HG03025 (cell line): ENCODE measurements at regions not wholly inside any gene's neighbourhood (a gene's known extent, or its start where the extent isn't known, plus 50 kb on each side); places are given as distances from the start of the nearest gene placed in this dataset.

Source experiments
- ATAC-seq: cut with Tn5 transposase; IDR thresholded peaks from one replicate; pipeline ENCODE4 v1.9.1; 2021; ENCODE audit warnings: mild to moderate bottlenecking, moderate library complexity; ENCODE audit not compliant: unreplicated experiment, low FRiP score

DNA sequence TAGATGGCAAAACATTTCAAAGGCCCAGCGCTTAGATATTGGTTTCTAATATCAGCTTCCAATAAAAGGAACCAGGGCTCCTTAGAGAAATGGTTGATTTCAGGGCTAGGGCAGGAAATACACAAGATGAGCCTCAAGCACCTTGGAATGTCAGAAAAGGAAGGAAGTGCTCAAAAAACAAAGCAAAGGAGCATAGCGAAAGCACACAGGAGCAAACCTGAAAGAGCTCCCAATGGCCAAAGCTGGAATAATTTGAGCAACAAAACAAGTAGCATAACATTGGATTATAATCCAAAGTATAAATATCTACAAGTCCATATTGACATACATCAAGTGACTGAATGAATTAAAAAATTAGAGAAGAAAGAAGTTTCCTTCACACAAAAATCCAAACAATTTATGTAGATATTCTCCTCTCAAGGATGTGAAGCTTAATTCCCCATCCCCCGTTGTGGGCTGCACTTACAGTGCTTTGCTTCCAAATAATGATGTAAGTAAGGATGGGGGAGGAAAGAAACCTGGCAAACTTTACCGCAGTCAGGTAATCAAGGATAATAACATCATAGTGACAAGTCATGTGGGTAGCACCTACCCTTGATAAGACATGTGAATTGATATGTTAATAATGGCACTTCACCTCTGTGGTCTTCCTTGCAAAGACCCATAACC lies 132.9 kb upstream of the DST start:
- ATAC-seq = no peak

DNA sequence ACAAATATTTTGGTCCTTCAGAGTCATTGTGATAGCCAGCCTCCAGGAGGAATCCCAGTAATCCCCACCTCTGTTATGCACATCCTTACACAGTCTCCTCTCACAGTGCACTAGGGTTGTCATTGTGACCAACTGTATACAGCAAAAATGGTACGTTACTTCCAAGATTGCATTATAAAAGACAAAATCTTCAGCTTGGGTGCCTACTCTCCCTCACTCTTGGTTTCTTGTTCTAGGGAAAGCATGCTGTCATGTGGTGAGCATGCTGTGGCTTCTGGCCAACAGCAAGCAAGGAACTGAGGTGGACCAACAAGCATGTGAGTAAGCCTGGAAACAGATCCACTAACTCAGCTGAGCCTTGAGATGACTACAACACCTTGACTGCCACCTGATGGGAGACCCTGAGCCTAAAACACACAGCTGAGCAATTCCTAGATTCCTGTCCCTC lies 130.1 kb upstream of the DST start:
- ATAC-seq = no peak

DNA sequence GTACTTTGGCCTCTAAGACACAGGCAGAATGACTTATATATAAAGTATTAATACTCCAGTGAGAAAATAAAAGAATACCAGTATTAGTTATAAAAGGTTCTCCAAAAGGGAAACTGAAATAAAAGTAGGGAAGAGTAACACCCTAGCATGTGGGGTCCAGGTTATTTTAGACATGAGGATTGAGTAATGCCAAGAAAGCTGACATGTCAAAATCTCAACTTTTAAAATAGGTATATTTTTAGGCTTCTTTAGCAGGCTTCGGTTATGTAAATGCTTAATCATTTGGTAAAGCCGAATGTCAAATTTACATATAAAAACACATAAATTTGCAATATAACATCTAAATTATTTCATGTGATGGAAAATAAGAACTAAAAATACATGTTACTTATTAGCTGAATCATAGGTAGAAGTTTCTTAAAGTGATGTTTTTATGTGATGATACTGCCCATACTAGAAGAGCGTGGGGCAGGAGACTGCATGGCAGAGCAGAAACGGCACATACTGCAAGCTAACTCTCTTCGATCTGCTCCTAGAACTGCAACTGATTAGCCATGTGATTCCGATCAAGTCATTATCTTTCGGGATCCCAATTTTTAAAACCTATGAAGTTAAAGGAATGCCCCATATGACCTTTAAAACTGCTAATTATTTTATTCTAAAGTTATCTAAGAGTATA lies 129.4 kb upstream of the DST start:
- ATAC-seq = no peak

DNA sequence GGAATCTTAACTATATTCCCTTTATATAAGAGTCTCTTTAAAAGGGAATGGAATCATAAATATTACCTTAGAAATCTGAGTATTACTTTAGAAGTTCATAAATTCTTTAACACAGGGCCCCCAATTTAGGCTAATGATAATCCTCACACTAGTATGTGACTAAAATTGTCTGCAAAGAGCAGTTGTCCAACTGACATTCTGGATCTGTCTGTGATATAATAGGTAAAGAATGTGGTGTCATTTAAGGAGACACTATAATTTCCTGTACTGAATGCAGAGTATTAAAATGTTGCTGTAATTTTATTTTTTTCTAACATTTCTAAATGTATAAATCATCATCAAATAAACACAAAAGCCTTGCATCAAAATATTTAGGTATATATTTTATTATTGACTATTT lies 128.5 kb upstream of the DST start:
- no peak for ATAC-seq

DNA sequence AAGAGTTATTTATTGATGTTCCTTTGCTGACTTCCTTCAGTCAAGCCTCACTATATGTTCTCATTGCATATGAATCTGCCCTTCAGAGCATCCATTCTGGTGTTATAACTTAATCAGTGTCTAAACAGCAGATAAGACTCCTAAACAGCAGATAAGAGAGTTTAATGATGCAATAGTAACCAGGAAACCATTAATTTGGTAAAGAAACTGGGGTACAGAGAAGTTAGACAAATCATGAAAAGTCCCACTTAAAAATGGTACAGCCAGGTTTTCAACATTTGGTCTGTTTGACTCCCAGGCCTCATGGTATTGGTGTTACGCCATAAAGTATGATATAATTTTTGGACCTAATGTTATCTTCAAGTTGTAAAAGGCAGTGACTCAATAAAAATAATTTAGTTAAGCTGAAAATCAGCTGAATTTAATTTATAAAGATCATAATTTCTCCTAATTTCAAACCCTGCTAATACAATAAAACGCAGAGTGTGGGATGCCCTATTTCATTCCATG lies 127.4 kb upstream of the DST start:
- no peak for ATAC-seq

DNA sequence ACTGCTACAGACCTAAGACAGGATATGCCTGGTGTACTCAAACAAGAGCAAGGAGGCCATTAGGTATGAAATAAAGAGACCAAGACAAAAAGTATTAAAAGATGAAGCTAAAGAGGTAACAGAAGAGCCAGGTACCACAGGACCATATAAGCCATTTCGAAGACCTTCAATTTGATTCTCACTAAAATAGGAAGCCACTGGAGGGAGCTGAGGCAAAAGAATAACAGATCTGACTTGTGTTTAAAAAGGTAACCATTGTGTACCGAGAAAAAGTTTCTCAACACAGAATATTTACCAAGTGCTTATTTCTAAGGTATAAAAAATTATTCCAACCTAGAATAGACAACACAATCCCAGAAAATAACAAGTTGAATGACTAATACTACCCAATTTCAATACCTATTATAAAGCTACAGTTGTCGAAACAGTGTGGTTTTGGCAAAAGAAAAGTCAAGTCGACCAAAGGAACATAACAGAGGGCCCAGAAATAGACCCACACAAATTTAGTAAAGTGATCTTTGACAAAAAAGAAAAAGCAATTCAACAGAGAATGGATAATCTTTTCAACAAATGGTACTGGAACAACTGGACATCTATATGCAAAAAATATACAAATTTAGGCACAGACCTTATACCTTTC lies 125.3 kb upstream of the DST start:
- ATAC-seq = no peak

DNA sequence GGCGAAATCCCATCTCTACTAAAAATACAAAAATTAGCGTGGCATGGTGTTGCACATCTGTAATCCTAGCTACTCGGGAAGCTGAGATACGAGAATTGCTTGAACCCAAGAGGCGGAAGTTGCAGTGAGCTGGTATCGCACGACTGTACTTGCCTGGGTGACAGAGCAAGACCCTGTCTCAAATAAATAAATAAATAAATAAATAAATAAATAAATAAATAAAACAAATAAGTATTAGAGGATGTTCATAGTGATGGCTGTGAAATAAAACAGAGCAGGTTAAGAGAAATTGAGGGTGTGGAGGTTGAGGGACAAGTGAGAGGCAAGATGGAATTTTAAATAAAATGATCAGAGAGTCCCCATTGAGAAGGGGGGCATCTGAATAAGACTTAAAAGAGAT lies 124.7 kb upstream of the DST start:
- ATAC-seq = no peak

DNA sequence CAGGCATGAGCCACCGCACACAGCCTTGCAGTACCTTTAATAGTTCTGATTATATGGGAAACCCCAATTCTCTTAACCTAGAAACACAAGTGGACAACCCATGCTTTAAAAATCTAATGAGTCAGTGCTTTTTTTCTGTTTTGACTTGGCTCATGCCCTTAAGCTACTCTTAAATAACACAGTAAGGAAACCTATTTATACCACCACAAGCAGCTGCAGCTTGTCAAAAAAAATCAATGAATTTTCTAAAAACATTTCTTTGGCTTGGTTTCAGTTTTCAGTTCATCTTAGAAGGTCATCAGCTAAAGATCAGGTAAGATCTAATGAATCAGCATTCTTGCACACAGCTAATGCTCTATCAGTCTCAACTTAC lies 124.1 kb upstream of the DST start:
- peak; percentile 83 for ATAC-seq

DNA sequence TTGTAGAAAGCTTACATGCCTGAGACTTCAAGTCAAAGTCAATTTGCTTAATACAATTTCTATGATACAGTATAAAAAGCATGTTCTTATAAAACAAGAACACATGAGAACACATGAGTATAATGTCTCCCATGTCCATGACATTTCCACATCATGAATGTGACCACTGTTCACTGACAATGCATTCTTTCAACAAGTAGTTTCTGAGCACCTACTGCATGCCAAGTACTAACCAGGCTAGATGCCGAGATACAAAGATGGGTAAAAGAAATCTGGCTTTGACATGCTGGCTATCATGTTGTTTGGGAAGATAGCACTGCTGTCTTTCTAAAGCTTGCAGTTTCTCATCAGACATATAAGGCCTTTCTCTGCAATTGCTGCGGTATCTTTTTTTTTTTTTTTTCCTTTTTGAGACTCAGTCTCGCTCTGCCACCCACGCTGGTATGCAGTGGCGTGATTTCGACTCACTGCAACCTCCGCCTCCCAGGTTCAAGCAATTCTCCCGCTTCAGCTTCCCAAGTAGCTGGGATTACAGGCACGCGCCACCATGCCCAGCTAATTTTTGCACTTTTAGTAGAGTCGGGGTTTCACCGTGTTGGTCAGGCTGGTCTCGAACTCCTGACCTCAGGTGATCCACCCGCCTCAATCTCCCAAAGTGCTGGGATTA lies 123.6 kb upstream of the DST start:
- ATAC-seq = no peak

DNA sequence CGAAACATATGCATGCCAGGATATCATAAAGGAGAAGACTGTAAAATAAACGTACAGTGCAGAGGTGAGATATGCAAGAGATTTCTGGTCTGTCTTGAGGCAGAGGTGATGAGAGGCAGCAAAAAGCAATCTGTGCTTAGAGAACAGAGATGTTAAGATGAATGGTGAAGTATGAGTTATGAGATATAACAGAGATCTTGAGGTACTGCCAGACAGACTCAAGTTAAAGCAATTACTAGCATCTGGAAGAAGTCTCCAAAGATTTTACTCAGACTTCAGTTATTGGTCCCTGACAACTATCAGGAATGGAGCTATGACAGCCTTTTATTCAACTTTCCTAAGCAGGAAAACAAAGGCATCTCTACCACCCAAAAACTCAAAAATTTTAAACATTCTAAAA lies 122.8 kb upstream of the DST start:
- no peak for ATAC-seq

DNA sequence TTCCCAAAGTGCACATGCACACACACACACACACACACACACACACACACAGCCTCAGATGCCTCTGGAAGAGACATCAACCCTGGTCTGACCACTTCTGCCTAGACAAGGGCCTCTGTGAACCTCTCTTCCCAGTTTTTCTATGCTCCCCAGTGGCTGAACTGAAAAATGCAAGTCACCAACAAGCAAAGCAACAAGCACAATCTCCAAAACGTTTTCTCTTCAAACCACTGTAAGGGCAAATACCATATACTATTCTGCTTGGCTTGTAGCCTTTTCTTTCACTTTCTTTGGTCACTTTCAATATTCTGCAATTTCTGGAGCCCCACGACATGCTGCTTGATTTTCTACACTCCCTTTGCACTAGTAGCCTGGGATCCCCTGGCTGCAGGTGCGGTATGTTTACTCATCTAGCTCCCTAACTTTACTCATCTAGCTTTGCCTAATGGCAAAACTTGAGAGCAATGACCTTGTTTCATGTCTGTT lies 121.4 kb upstream of the DST start:
- ATAC-seq = peak; percentile 62

DNA sequence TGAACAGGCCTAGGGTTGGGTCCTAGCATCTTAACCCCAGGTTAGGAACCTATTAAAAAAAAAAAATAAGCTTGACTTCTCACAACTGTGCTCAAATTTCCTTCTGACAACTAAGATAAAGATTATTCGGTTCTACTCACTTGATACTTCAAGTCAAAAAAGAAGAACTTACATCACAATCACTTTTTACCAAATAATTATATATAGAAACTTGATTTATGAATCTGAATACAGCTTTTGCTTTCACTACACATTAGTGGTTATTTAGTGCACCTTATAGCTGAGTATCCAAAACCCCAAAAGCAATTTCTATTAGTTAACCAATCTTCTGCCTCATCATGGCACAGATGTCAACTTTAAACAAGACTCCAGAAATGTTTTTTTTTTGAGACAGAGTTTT lies 119.0 kb upstream of the DST start:
- no peak for ATAC-seq

DNA sequence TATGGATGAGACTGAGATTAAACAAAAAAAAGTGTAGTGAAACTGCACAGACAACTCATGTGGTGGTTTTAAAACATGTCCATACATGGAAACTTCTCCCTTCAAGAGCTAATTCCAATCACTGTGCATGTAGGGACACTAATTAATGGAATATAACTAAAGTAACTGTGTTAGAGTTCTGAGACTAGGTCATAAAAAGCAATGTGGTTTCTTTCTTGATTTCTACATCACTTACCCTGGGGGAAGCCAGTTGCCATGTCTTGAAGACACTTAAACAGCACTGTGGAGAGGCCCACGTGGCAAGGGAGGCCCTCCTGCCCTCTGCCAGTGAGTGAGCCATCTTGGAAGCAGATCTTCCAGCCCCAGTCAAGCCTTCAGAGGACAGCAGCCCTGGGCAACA lies 118.2 kb upstream of the DST start:
- no peak for ATAC-seq

DNA sequence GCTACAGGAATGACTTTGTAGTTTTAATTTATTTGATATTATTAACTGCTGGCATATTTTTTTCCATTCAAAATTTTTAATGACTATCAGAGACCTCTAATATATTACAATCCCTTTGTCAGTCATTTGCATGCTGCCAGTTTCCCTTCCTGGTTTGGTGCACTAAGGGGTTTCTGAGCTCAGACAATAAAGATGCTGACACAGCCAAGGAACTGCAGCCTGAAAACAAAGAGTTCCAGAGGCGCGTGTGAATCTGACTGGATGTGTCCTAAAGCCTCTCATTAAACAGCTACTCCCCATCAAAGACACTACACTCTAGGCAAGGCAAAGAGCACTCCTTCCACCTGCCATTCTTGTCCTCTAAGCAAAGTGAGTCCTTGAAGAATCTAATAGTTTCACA lies 116.8 kb upstream of the DST start:
- ATAC-seq = no peak

DNA sequence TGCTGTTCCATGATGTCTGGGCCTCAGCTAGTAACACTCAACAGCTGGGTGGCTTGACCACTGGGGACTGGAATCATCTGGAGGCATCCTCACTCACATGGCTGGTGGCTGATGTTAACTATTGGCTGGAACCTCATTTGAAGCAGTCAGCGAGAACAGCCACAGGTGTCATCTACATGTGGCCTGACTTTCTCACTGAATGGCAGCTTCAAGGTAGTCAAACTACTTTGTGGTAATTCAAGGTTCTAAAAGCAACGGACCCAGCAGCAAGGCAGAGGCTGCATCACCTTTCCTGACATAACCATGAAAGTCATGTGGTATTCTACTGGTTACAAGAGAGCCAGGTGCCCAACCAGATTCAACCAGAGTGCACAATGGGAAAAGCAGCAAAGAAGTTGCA lies 115.9 kb upstream of the DST start:
- no peak for ATAC-seq

DNA sequence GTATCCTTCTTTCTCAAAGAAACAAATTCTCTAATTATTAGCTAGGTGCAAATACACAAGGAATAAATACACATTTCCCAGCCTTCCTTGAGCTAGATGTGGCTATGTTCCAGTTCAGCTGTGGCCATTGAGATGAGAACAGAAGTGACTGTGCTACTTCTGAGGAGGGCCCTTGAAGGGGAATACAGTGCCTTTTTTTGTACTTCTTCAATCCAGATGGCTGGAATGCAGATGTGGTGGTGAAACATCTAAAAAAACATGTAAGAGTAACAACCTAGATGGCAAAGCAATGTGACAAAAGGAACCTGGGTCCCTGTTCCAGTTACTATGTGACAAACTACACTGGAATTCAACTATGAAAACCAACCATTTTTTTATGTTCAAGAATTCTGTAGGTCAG lies 115.4 kb upstream of the DST start:
- ATAC-seq = no peak

DNA sequence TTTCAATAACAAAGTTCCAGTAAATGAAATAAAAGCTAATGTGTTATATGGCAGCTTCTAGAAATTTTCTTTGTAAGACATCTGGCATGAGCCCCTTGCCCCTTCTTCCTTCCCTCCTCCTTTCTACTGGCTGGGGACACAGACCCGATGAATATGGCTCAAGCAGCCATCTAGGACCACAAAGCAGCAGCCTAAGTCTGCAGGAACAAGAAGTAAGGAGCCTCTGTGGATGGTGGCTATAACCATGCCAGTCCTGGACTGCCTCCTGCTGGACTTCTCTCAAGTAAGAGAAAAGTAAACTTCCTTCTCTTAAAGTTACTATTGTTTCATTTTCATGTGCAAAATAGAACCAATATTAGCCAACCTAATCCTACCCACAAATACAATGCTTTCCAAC lies 114.9 kb upstream of the DST start:
- ATAC-seq = peak; percentile 41

DNA sequence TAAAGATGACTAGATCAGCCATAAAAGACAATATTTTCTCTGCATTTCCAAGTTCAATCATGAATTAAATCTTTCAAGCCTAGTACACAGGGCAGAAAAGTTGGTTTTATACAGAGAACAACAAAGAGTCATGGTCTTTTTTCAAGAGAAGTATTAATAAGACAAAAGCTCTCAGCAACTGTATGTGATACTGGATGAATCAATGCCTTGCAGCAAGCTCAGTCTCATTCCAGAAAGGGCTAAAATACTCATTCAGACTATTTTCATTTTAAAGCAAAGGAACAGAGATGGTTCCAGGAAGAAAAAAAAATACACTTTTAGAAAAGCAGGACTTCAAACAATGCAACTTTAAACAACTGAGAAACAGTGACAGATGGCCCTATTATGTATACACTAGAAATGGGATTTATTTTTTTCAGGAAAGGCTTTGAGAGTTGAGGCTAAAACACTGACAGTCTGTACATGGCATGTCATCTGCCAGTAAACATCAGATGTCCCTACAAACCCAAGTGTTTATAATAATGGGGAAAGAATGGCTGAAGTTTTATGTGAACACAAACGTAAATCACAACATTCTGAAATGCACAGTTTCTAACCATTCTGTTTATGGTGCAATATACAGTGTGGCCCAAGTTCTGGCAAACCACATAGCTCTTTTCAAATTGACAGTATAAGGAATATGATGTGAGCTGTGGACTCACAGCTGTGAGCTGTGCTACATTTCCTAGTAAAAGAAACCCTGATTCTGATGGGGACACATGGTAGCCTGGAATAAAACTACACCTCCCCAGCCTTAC lies 114.3 kb upstream of the DST start:
- no peak for ATAC-seq

DNA sequence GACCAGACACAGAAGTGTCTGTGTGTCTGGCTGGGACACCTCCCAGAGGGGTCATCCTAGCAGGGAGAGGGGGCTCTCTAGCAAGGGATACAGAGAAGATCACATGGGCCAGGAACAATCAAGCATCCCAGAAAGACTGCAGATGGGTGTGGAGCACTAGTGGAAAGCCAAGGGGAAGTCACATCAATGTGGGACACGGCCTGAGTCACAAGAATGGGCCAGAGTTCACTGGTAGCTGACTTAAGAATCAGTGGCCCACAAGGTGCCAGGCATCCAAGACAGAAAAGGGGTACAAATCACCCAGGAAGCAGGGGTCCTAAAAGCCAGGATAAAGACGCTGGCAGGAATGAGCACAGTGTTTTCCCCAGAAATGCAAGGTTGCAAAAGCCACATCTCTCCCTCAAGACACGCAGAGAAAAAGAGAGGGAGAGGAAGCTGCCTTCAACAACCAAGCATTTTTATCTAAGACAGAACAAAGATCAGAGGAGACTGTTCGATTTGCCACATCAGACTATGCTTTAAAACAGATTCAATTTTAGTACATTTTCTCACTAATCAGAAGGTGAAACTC lies 113.6 kb upstream of the DST start:
- ATAC-seq = no peak

DNA sequence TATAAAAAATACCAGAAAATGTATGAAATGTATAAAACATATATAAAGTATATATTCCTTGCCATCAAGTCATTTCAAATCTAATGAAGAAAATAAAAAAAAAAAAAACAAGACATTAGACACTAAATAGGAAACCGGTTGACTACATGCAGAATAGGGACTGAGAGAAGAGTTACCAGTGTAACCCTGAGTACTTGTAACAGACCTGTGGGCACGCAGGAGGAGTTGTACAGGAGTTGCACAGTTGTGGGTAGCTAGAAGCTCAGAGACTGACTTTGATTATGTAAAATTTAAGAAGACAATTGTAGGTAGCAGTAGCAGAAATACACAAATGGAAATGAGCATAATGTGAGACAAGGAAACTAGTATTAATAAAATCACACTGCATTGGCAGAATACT lies 112.4 kb upstream of the DST start:
- ATAC-seq = no peak
